NCI-H82 (cell line): ENCODE measurements at regions not wholly inside any gene's neighbourhood (a gene's known extent, or its start where the extent isn't known, plus 50 kb on each side); places are given as distances from the start of the nearest gene placed in this dataset.
"Not testable (repeated sequence)": the region's sequence is repeated elsewhere in the genome, so short reads cannot be mapped to it uniquely, and the experiment has no call there.

ENCODE experiments used
- DNase-seq: peaks from one replicate; lab custom pipeline; 2025; lab: John Stamatoyannopoulos, UW

DNA sequence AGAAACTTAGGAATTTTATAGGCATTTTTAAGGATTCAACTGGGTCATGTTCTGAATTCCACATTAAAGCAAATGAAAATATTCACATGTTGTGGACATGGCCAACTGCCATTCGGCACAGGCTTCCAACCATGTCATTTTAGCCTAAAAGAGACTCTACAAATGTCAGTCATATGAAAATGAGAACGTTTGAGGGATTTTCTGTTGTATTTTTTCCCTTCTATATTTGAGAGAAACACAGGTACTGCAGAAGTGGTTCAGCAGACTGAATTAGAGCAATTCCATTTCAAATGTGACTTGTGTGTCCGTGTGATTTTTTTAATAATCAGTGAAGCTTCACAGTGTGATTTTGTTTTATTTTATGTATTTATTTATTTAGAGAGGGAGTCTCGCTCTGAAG is 124.3 kb downstream of the TP53TG3F start:
- DNase-seq: not testable (repeated sequence)

DNA sequence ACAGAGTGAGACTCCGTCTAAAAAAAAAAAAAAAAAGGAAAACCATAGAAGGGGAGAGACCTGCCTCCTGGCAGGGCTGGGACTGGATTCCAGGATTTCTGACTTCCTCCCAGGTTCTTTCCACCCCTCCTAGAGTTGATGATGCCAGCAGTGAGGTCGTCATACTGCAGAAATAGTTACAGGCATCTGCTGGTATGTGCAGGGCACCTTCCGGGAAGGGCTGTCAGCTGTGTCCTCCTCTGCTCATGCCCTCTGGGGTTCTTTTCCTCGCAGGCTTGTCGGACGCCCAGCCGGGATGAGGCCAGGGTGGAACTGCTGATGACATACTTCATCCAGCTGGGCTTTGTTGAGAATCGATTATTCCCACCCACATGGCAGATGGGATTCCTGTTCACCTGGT is 129.2 kb downstream of the TP53TG3F start:
- DNase-seq: not testable (repeated sequence)

- DNase-seq: not testable (repeated sequence)
These were observed 133.9 kb downstream of the TP53TG3F start for GRCh38 chr16:33593344-33593743.

- not testable (repeated sequence) for DNase-seq
These were observed 135.7 kb downstream of the TP53TG3F start for GRCh38 chr16:33595074-33595473.

GRCh38 chr16:33601029-33601428 is 141.6 kb downstream of the TP53TG3F start:
- not testable (repeated sequence) for DNase-seq

GRCh38 chr16:33623535-33624077 is 164.2 kb downstream of the TP53TG3F start:
- not testable (repeated sequence) for DNase-seq

DNA sequence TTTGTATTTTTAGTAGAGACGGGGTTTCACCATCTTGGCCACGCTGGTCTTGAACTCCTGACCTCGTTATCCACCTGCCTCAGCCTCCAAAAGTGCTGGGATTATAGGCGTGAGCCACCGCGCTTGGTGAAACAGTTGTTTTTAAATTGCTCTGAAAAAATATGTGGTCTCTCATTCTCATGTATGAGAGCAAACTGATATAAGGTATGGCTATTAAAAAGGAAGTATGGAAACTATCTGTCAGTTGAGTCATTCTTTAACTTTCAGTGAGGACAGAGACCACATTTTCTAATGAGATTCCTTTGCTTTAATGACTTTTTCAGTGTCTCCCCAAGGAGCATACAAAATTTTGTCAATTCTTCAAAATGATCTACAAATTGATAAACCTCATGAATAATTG is 169.5 kb downstream of the TP53TG3F start:
- not testable (repeated sequence) for DNase-seq

- not testable (repeated sequence) for DNase-seq
These were observed 172.3 kb downstream of the TP53TG3F start for GRCh38 chr16:33631713-33632112.

- DNase-seq: not testable (repeated sequence)
These were observed 174.6 kb downstream of the TP53TG3F start for GRCh38 chr16:33634057-33634456.

DNA sequence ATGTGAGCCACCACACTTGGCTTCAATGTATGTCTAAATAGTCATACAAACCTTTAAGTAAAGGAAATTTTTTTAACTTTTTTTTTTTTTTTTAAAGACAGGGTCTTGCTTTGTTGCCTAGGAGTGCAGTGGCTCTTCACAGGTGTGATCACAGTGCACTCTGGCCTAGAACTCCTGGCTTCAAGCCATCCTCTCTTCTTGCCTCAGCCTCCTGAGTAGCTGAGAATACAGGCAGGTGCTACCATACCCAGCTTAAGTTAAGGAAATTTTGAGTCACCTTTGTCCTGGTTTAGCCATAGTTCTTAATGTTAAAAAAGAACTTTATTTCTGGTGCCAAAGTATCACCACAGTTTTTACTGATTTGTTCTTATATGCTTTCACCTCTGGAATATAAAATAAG is 177.3 kb downstream of the TP53TG3F start:
- not testable (repeated sequence) for DNase-seq

- not testable (repeated sequence) for DNase-seq
These were observed 183.9 kb downstream of the TP53TG3F start for GRCh38 chr16:33643270-33643669.

- not testable (repeated sequence) for DNase-seq
These were observed 184.4 kb downstream of the TP53TG3F start for GRCh38 chr16:33643698-33644381.

- DNase-seq: not testable (repeated sequence)
These were observed 187.0 kb downstream of the TP53TG3F start for GRCh38 chr16:33646386-33646785.

DNA sequence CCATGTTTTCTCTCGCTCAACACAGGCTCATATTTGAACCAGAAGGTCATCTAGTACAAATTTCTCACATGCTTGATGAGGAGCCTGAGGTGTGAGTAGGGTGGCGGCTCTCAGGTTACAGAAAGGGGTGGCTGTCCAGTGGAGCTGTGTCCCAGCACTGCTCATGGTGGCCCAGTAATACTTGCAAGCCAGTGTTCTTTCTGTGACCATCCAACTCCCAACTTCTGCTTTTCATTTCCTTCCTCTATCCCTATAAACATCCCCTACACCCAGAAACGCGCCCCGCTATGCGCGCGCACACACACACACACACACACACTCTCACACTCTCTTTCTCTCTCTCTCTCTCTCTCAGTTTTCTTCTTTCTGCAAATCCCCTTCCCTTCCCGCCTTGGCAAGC is 196.3 kb downstream of the TP53TG3F start:
- not testable (repeated sequence) for DNase-seq

DNA sequence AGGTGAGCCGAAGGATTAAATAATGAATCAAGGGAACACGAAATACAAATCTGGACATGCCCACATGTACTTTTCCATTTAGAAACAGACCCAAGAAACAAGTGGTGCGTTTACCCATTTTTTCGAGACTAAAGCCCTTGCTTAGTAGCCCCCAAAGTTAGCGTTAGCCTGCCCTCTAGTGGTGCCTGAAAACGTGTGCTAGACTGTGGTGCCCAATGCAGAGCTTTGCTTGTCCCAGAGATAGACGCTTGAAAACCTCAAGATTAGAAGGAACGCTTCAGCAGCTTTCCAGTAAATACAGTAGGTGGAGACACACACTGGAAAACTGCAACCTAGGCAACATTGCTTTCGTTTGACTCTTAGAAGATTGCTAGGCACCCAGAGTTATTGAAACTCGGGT is 197.0 kb downstream of the TP53TG3F start:
- DNase-seq: not testable (repeated sequence)

- DNase-seq: not testable (repeated sequence)
These were observed 198.3 kb downstream of the TP53TG3F start for GRCh38 chr16:33657717-33658116.

GRCh38 chr16:33680791-33681190 is 221.4 kb downstream of the TP53TG3F start:
- DNase-seq: not testable (repeated sequence)

GRCh38 chr16:33700320-33700719 is 240.9 kb downstream of the TP53TG3F start:
- not testable (repeated sequence) for DNase-seq

DNA sequence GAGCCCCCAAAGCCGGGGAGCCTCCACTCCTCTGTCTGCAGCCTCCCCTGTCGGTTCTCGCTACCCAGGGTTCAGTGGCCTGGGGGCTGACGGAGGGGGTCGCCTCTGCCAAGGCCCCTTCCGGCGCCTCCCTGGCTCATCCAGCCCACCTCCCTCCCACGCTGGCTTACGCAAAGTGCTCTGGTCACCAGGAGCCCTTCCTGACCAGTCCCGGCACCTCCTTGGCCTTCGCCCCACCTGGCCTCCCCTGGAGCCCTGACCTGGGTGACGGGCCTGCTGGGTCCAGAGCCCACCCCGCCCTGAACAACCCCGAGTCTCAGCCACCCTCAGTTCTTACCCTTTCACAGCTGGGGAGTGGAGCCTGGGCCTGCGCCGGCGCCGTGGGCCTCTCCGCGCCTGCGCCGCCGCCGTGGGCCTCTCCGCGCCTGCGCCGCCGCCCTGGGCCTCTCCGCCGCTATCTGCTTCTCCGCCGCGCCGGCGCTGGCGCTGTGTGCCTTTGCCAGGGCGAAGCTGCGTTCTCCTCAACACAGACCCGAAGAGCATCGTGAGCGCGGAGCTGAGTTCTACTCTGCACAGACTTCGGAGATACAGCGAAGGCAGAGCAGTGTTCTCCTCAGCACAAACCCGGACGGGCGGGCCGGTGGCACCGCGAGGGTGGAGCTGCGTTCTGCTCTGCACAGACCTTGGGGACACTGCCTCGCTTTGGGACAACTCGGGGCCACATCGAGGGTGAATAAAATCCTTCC is 247.6 kb downstream of the TP53TG3F start:
- DNase-seq: not testable (repeated sequence)

DNA sequence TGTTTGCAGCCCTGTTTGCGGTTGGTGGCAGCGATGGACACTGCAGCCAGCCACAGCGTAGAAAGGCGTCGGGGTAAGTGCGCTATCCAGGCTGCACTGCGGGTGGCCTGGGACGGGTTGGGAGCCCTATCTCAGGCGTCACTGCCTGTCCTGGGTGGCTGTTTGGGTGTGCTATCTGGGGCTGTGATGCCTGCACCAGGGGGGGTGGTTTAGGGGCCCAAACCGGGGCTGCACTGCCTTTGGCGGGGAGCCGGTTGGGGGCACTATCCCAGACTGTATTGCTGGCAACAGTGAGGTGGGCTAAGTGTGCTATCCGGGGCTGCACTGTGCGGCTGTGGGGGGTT is 248.2 kb downstream of the TP53TG3F start:
- not testable (repeated sequence) for DNase-seq

- DNase-seq: not testable (repeated sequence)
These were observed 250.7 kb downstream of the TP53TG3F start for GRCh38 chr16:33709856-33710695.

DNA sequence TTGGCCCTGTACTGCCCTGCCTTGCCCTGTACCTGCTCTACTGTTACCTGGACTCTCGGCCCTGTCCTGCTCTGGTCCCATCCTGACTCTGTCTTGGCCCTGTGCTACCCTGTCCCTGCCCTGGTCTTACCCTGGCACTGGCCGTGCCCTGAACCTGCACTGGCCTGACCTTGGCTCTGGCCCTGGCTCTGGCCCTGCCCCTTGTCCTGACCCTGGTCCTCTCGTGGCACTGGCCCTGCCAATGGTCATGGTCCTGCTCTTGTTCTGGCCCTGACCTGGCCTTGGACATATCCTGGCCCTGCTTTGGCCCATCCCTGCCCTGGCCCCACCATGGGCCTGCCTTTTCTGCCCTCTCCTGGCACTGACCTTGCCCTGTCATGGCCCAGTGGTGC is 251.3 kb downstream of the TP53TG3F start:
- not testable (repeated sequence) for DNase-seq
